ENCODE measurements at regions not wholly inside any gene's neighbourhood (a gene's known extent, or its start where the extent isn't known, plus 50 kb on each side); places are given as distances from the start of the nearest gene placed in this dataset.

DNA sequence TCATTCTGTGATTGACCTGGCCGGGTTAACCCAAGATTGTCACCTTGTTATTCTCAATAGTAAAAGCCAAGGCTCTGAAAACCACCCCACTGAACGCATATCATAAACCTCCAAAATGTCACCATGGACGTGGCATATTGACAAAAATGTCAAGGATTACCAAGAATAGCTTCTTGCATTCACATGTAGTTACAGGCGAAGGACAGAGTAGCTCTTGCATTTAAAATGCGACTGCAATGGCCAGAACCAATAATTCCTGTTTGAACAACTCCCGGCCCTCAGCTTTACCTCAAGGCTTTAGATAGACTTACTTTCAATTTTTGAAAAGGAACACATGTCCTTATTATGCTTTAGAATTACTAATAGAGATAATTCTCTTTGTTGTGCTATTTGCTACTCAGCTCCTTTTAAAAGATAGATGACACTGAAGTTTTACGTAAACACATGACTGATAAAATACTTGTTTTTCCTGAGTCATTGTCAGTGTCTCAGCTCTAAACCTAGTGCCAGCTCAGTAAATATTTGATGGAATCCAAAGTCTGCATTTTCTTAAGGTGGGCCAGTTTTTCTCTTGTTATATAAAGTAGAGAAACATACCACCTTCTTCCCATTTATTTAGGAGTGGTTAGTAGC is 66.3 kb downstream of the CLDN34 start:
- intact Hi-C loops (cut with DNase I), result no loop called here
- no peak overlapping the region for H3K4me3 ChIP-seq
- no peak for DNase-seq (ENCODE audit: extremely low spot score in 2 of 2)
- TF ChIP-seq CTCF (IDR thresholded peaks at IDR 0.05), result no peak
- TF ChIP-seq POLR2A (IDR thresholded peaks at IDR 0.05), result no peak
- TF ChIP-seq POLR2AphosphoS5 (IDR thresholded peaks at IDR 0.05; ENCODE audit: insufficient read depth in 1 of 2, low read depth in 1 of 2), result no peak
- H3K27me3 ChIP-seq, result no peaks in the 10 kb centered on the region
- peaks cover 21% of the 10 kb centered on the region for H3K4me1 ChIP-seq
- H3K36me3 ChIP-seq, result no peaks in the 10 kb centered on the region
- no peak overlapping the region for H3K27ac ChIP-seq
- H3K9me3 ChIP-seq, result no peaks in the 10 kb centered on the region

DNA sequence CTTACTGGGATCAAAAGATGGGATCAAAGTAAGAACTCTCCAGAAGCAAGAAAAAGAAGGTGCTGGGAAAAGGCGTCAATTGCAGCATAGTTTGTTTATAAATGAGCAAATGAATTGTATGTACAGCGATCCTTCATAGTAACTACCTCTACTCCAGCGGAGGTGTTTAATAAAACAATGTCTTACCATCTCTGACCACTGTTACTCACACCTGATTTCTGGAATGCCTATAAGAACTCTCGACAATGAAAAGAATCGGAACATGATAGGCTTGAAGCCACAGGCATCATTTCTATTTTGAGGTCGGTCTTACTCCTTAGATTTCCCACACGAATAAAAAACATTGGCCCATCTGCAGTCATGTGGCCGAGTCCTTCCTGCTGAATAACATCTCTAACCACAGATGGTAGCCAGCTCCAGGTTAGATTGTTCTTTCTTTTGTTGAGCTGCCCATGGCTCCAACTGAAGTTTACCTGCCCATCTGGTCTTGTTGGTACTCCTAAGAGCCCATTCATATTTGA is 67.6 kb downstream of the CLDN34 start:
- H3K27me3 ChIP-seq, result no peaks in the 10 kb centered on the region
- peaks cover 21% of the 10 kb centered on the region for H3K4me1 ChIP-seq
- no peak for TF ChIP-seq CTCF (IDR thresholded peaks at IDR 0.05)
- TF ChIP-seq POLR2AphosphoS5 (IDR thresholded peaks at IDR 0.05; ENCODE audit: insufficient read depth in 1 of 2, low read depth in 1 of 2), result no peak
- no peak for TF ChIP-seq POLR2A (IDR thresholded peaks at IDR 0.05)
- intact Hi-C loops (cut with DNase I), result no loop called here
- no peaks in the 10 kb centered on the region for H3K9me3 ChIP-seq
- no peak for DNase-seq (ENCODE audit: extremely low spot score in 2 of 2)
- H3K4me3 ChIP-seq, result no peak overlapping the region
- no peaks in the 10 kb centered on the region for H3K36me3 ChIP-seq
- H3K27ac ChIP-seq, result no peak overlapping the region

- no peaks in the 10 kb centered on the region for H3K36me3 ChIP-seq
- H3K4me1 ChIP-seq, result peaks cover 6% of the 10 kb centered on the region
- no peak overlapping the region for H3K27ac ChIP-seq
- intact Hi-C loops (cut with DNase I), result no loop called here
- TF ChIP-seq POLR2AphosphoS5 (IDR thresholded peaks at IDR 0.05; ENCODE audit: insufficient read depth in 1 of 2, low read depth in 1 of 2) (no peak), CTCF (IDR thresholded peaks at IDR 0.05) (no peak), POLR2A (IDR thresholded peaks at IDR 0.05) (no peak)
- no peak for DNase-seq (ENCODE audit: extremely low spot score in 2 of 2)
- no peaks in the 10 kb centered on the region for H3K27me3 ChIP-seq
- no peaks in the 10 kb centered on the region for H3K9me3 ChIP-seq
- H3K4me3 ChIP-seq, result no peak overlapping the region
Observed at GRCh38 chrX:10038585-10038984, 71.4 kb downstream of the CLDN34 start.

DNA sequence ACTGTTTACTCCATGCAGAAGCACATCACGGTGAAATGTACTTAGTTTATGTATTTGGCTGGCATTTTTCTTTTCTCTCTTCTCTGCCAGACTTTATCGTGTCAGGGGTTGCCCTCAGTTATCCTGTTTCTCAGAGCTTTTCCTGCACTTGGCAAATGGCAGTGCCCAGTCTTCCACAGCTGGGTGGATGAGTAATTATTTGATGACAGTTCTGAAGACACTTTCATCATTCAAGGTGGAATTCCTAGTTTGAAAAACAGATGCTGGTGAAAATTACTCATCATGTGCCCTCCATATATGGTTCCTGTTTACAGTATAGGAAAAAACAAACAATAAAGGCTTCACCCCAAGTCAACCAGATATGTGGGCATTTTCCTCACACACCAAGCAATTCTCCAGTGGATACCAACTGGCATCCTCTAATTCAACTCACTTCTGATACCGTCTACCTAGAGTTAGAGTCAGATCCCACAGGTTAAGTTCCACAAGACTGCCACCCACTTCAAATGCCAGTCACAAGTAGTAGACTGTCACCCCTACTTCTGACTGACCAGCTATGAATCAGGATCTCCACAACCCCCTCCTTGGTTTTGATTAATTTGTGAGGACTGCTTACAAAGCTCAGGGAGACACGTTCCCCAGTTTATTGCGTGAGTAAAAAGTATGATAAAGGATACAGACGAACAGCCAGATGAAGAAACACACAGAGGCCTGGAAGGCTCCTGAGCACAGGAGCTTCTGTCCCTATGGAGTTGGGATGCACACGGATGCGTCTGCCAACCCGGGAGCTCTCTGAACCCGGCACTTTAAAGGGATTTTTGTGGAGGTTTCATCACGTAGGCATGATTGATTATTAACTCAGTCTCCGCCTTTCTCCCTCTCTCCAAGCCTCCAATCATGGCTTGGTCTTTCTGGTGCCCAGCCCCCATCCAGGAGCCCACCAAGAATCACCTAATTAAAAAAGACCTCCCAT is 72.9 kb downstream of the CLDN34 start:
- DNase-seq (ENCODE audit: extremely low spot score in 2 of 2), result no peak
- no peak overlapping the region for H3K27ac ChIP-seq
- H3K27me3 ChIP-seq, result no peaks in the 10 kb centered on the region
- no peaks in the 10 kb centered on the region for H3K36me3 ChIP-seq
- H3K4me3 ChIP-seq, result no peak overlapping the region
- TF ChIP-seq POLR2A (IDR thresholded peaks at IDR 0.05) (no peak), POLR2AphosphoS5 (IDR thresholded peaks at IDR 0.05; ENCODE audit: insufficient read depth in 1 of 2, low read depth in 1 of 2) (no peak), CTCF (IDR thresholded peaks at IDR 0.05) (no peak)
- intact Hi-C loops (cut with DNase I), result loop anchor here (10.0 kb wide), 1 partner anchor 1975 kb away; no protein-coding TSS in a partner anchor
- H3K9me3 ChIP-seq, result no peaks in the 10 kb centered on the region
- peaks cover 10% of the 10 kb centered on the region for H3K4me1 ChIP-seq
